Omental fat pad (tissue), 3 donors: ENCODE measurements at regions not wholly inside any gene's neighbourhood (a gene's known extent, or its start where the extent isn't known, plus 50 kb on each side); places are given as distances from the start of the nearest gene placed in this dataset.

ENCODE experiments used
- ATAC-seq: fragments of 150-250 bp; one replicate; pipeline ENCODE4 v1.9.1; 2016; ENCODE audit warnings: mild to moderate bottlenecking, moderate library complexity; ENCODE audit not compliant: low FRiP score
- DNase-seq: peaks from one replicate; pipeline ENCODE4 v3.0.0-alpha.2; 2019; ENCODE audit warnings: low spot score
- CTCF ChIP-seq, 3 donors: fragments of 450-650 bp; IDR thresholded peaks; one replicate each; pipeline ENCODE4 v1.5.1; 2016 to 2017; ENCODE audit warnings: antibody characterized with exemption in 3 of 3, mild to moderate bottlenecking in 3 of 3, moderate library complexity in 2 of 3

- no peak for DNase-seq
- no peak for TF ChIP-seq CTCF (IDR thresholded peaks at IDR 0.05)
- ATAC-seq = no peak
Measured at GRCh38 chr15:95457520-95457919, 873.0 kb upstream of the NR2F2 start.

- TF ChIP-seq CTCF (IDR thresholded peaks at IDR 0.05) = no peak
- no peak for ATAC-seq
- no peak for DNase-seq
Measured at GRCh38 chr15:95458721-95459120, 871.8 kb upstream of the NR2F2 start.

GRCh38 chr15:95459273-95459672 is 871.2 kb upstream of the NR2F2 start:
- TF ChIP-seq CTCF (IDR thresholded peaks at IDR 0.05) = no peak
- DNase-seq (no peak), ATAC-seq (no peak)

GRCh38 chr15:95464509-95464908 is 866.0 kb upstream of the NR2F2 start:
- no peak for TF ChIP-seq CTCF (IDR thresholded peaks at IDR 0.05)
- DNase-seq (no peak), ATAC-seq (no peak)

GRCh38 chr15:95468820-95469219 is 861.7 kb upstream of the NR2F2 start:
- ATAC-seq (no peak), DNase-seq (no peak)
- no peak for TF ChIP-seq CTCF (IDR thresholded peaks at IDR 0.05)

GRCh38 chr15:95469496-95470000 is 861.0 kb upstream of the NR2F2 start:
- ATAC-seq = no peak
- no peak for TF ChIP-seq CTCF (IDR thresholded peaks at IDR 0.05)
- no peak for DNase-seq

GRCh38 chr15:95470529-95470928 is 860.0 kb upstream of the NR2F2 start:
- peak; percentile 66 for ATAC-seq
- no peak for TF ChIP-seq CTCF (IDR thresholded peaks at IDR 0.05)
- DNase-seq = no peak
